ENCODE measurements at regions not wholly inside any gene's neighbourhood (a gene's known extent, or its start where the extent isn't known, plus 50 kb on each side); places are given as distances from the start of the nearest gene placed in this dataset.
A peak's percentile ranks its signal among the peaks of the same experiment; 100 is the strongest.

- no peaks in the 10 kb centered on the region for H4K20me1 ChIP-seq (ENCODE audit: insufficient read depth, low read length)
- H2BK20ac ChIP-seq (ENCODE audit: low read depth, low read length) = no peak overlapping the region
- POLR2A ChIA-PET (ENCODE audit: unreplicated experiment) = no interaction called here
- H2AFZ ChIP-seq (replicated peaks; ENCODE audit: low read length, poor library complexity) = no peak overlapping the region
- no peaks in the 10 kb centered on the region for H3K9me3 ChIP-seq (ENCODE audit: control insufficient read depth, insufficient read depth, low read length)
- peaks cover 4% of the 10 kb centered on the region; the same call in 1 of the 2 replicates for H3K4me1 ChIP-seq (ENCODE audit: control insufficient read depth, insufficient read depth, low read length)
- no peak overlapping the region for H3K27ac ChIP-seq (ENCODE audit: insufficient read depth, low read length)
- intact Hi-C loops (cut with micrococcal nuclease) (no loop called here), in situ Hi-C loops (cut with MboI; ENCODE audit: low sequenced_read_pairs) (no loop called here), dilution Hi-C loops (cut with HindIII; ENCODE audit: low sequenced_read_pairs, unreplicated experiment) (no loop called here)
- no peak for TF ChIP-seq CHD1 (IDR thresholded peaks at IDR 0.05; ENCODE audit: low read depth, low read length)
- no peak for TF ChIP-seq ELK1 (IDR thresholded peaks at IDR 0.05; ENCODE audit: borderline replicate concordance, low read depth, low read length)
- TF ChIP-seq POLR2A (IDR thresholded peaks at IDR 0.05; ENCODE audit: low read depth, low read length) = no peak
- no peak overlapping the region for H4K91ac ChIP-seq (ENCODE audit: insufficient read depth, low read depth, low read length)
- H3K23ac ChIP-seq (ENCODE audit: low read depth, low read length) = no peak overlapping the region
- H4K5ac ChIP-seq (ENCODE audit: low read depth, low read length) = no peak overlapping the region
- no peak overlapping the region for H2AK9ac ChIP-seq (replicated peaks; ENCODE audit: low read depth, low read length, poor library complexity)
- 0 out of 2 replicates have a peak, but pooled peaks cover 4% of the 10 kb centered on the region for H3K36me3 ChIP-seq (ENCODE audit: control insufficient read depth, insufficient read depth, low read length)
- no peaks in the 10 kb centered on the region; the same call in 1 of the 2 replicates for H3K27me3 ChIP-seq (ENCODE audit: control insufficient read depth, insufficient read depth, low read length)
- H3K79me1 ChIP-seq (ENCODE audit: low read depth in 1 of 2, low read length in 2 of 2) = no peaks in the 10 kb centered on the region
- WGBS, 2 experiments (ENCODE audit: extremely low coverage in 2 of 2, insufficient read length in 1 of 2) = no CpG with 5 or more reads among the region's 1 CpG
- no peak overlapping the region for H2AK5ac ChIP-seq (ENCODE audit: low read depth, low read length)
- H3K4me3 ChIP-seq (ENCODE audit: insufficient read depth, low read depth, low read length) = no peak overlapping the region
- H3K4ac ChIP-seq (ENCODE audit: low read depth, low read length) = no peak overlapping the region
- no peak overlapping the region for H3K4me2 ChIP-seq (ENCODE audit: low read depth, low read length)
- H3K9ac ChIP-seq (ENCODE audit: low read depth, low read length) = no peak overlapping the region
- no peak overlapping the region for H3K14ac ChIP-seq (replicated peaks; ENCODE audit: low read depth, low read length)
- no peak overlapping the region for H4K8ac ChIP-seq (ENCODE audit: low read depth in 2 of 2, low read length in 2 of 2)
- no peak overlapping the region for H2BK120ac ChIP-seq (ENCODE audit: low read depth, low read length)
- CTCF ChIA-PET = interaction anchor here (0.6 to 1.6 kb wide), 2 partner anchors 18 to 53 kb away, joined by 3 to 7 read pairs; no protein-coding TSS in a partner anchor
- DNase-seq = peak; percentile 32
- H2BK15ac ChIP-seq (ENCODE audit: low read depth, low read length) = no peak overlapping the region
- no peak overlapping the region for H3K18ac ChIP-seq (ENCODE audit: low read depth, low read length)
- H3K56ac ChIP-seq (ENCODE audit: extremely low read depth, insufficient read depth, low read length) = no peak overlapping the region
- H3K9me1 ChIP-seq (ENCODE audit: insufficient read depth, low read length) = no peaks in the 10 kb centered on the region
- no TSS peak for BruUV-seq (replicated peaks)
- ATAC-seq (ENCODE audit: low read depth) = no peak
- H2BK5ac ChIP-seq (ENCODE audit: low read depth, low read length, poor library complexity, severe bottlenecking) = no peak overlapping the region
These were observed 69.2 kb upstream of the GRK3 start for GRCh38 chr22:25495285-25495684.

All from IMR-90 (cell line).